Astrocyte (in vitro differentiated cells and primary cell): ENCODE measurements at regions not wholly inside any gene's neighbourhood (a gene's known extent, or its start where the extent isn't known, plus 50 kb on each side); places are given as distances from the start of the nearest gene placed in this dataset.

Source experiments
- DNase-seq: peaks from one replicate; pipeline ENCODE4 v3.0.0-alpha.2; 2010; ENCODE audit warnings: low read depth
- FAIRE-seq: peaks from 2 replicates; lab custom pipeline; 2011; peaks lifted over from hg19 to GRCh38; lab: Jason Lieb, UNC
- H2AFZ ChIP-seq: 2 replicates; pipeline ENCODE4 v1.6.0; 2012; ENCODE audit warnings: low read depth, low read length, inconsistent platforms
- H3K27ac ChIP-seq: 2 replicates; pipeline ENCODE4 v1.5.1; 2011; ENCODE audit warnings: low read depth, low read length, inconsistent platforms
- H3K27me3 ChIP-seq: 2 replicates; pipeline ENCODE4 v1.6.0; 2011; ENCODE audit warnings: low read length, inconsistent platforms; ENCODE audit not compliant: insufficient read depth
- H3K36me3 ChIP-seq: 2 replicates; pipeline ENCODE4 v1.5.1; 2011; ENCODE audit warnings: low read length, inconsistent platforms; ENCODE audit not compliant: insufficient read depth
- H3K4me1 ChIP-seq: 2 replicates; pipeline ENCODE4 v1.5.1; 2011; ENCODE audit warnings: low read length, inconsistent platforms; ENCODE audit not compliant: insufficient read depth
- H3K4me2 ChIP-seq: 2 replicates; pipeline ENCODE4 v1.6.0; 2012; ENCODE audit warnings: low read length, inconsistent platforms
- H3K4me3 ChIP-seq: 2 replicates; pipeline ENCODE4 v1.5.1; 2011; ENCODE audit warnings: low read depth, mild to moderate bottlenecking, low read length, inconsistent platforms; ENCODE audit not compliant: insufficient read depth
- H3K79me2 ChIP-seq: 2 replicates; pipeline ENCODE4 v1.6.0; 2012; ENCODE audit warnings: mild to moderate bottlenecking, low read length, inconsistent platforms; ENCODE audit not compliant: insufficient read depth
- H3K9ac ChIP-seq: 2 replicates; pipeline ENCODE4 v1.6.0; 2012; ENCODE audit warnings: mild to moderate bottlenecking, low read length, inconsistent platforms
- H3K9me3 ChIP-seq: 2 replicates; pipeline ENCODE4 v1.5.1; 2012; ENCODE audit warnings: low read depth, mild to moderate bottlenecking, low read length, inconsistent platforms; ENCODE audit not compliant: insufficient read depth
- H4K20me1 ChIP-seq: 2 replicates; pipeline ENCODE4 v1.6.0; 2012; ENCODE audit warnings: low read length, inconsistent platforms; ENCODE audit not compliant: insufficient read depth
- H3K27ac Mint-ChIP-seq: one replicate; pipeline ENCODE4 v1.8.0; 2021; ENCODE audit warnings: mild to moderate bottlenecking, mixed read lengths; ENCODE audit not compliant: unreplicated experiment
- H3K27me3 Mint-ChIP-seq: one replicate; pipeline ENCODE4 v1.8.0; 2021; ENCODE audit warnings: low read depth, mixed read lengths; ENCODE audit not compliant: unreplicated experiment
- H3K36me3 Mint-ChIP-seq: one replicate; pipeline ENCODE4 v1.8.0; 2021; ENCODE audit warnings: low read depth, mixed read lengths; ENCODE audit not compliant: unreplicated experiment
- H3K4me1 Mint-ChIP-seq: one replicate; pipeline ENCODE4 v1.8.0; 2021; ENCODE audit warnings: low read depth, mixed read lengths; ENCODE audit not compliant: unreplicated experiment
- H3K4me3 Mint-ChIP-seq: one replicate; pipeline ENCODE4 v1.8.0; 2021; ENCODE audit warnings: mild to moderate bottlenecking, moderate library complexity, mixed read lengths; ENCODE audit not compliant: unreplicated experiment
- H3K9me3 Mint-ChIP-seq: one replicate; pipeline ENCODE4 v1.8.0; 2021; ENCODE audit warnings: mild to moderate bottlenecking, mixed read lengths; ENCODE audit not compliant: unreplicated experiment
- CTCF ChIP-seq: IDR thresholded peaks from 2 replicates; pipeline ENCODE4 v1.5.1; 2011; ENCODE audit warnings: low read depth, mild to moderate bottlenecking, inconsistent platforms, low read length, moderate library complexity; ENCODE audit not compliant: insufficient read depth
- EZH2 ChIP-seq: IDR thresholded peaks from 2 replicates; pipeline ENCODE4 v1.6.1; 2012; ENCODE audit warnings: mild to moderate bottlenecking, low read length, inconsistent platforms; ENCODE audit not compliant: insufficient read depth

DNA sequence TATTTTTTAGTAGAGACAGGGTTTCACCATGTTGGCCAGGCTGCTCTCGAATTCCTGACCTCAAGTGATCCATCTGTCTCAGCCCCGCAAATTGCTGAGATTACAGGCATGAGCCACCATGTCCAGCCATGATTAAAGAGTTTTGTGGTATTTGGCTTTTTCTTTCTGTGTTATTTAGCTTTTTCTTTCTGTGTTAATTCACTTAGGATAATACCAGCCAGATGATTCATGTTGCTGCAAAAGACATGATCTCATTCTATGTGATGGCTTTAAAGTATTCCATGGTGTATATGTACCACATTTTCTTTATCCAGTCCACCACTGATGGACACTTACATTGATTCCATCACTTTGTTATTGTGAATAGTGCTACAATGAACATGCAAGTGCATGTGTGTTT, 1135.2 kb downstream of the AMY1C start:
- peaks cover 3% of the 10 kb centered on the region for H3K4me1 Mint-ChIP-seq
- Histone ChIP-seq H3K9ac (no peak overlapping the region), H3K9me3 (no peaks in the 10 kb centered on the region), H4K20me1 (no peaks in the 10 kb centered on the region), H3K36me3 (no peaks in the 10 kb centered on the region), H3K4me1 (no peaks in the 10 kb centered on the region), H3K4me2 (no peak overlapping the region), H3K4me3 (no peak overlapping the region), H3K79me2 (no peaks in the 10 kb centered on the region), H3K27me3 (no peaks in the 10 kb centered on the region), H2AFZ (no peak overlapping the region), H3K27ac (no peak overlapping the region)
- no peaks in the 10 kb centered on the region for H3K27me3 Mint-ChIP-seq
- DNase-seq (no peak), FAIRE-seq (no peak)
- TF ChIP-seq EZH2 (no peak), CTCF (no peak)
- H3K36me3 Mint-ChIP-seq: no peaks in the 10 kb centered on the region
- H3K27ac Mint-ChIP-seq: peak overlapping the region; percentile 94
- no peak overlapping the region for H3K4me3 Mint-ChIP-seq
- H3K9me3 Mint-ChIP-seq: peaks cover 1% of the 10 kb centered on the region

DNA sequence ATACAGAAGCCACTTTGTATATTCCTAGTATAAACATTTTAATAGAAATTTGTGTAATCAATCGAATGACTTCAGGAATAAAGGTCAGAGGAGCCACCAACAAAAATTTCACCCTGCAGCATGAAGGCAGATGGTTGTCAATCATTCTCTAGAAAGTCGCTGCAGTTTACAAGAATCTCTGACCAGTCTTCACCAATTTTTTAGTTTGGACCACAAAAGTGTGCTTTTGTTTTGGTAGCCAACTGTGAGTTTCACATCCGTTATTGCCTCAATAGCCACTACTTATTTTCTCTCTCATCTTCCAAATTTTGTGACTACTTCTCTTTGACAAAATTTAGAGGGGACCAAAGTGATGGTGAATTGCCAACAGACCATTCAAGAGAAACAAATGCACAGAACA, 1155.6 kb downstream of the AMY1C start:
- H3K4me2 ChIP-seq: no peak overlapping the region
- no peak for DNase-seq
- no peak overlapping the region for H2AFZ ChIP-seq
- H3K27me3 ChIP-seq: no peaks in the 10 kb centered on the region
- no peak overlapping the region for H3K27ac Mint-ChIP-seq
- H3K9me3 Mint-ChIP-seq: peaks cover 4% of the 10 kb centered on the region
- H3K79me2 ChIP-seq: no peaks in the 10 kb centered on the region
- no peak overlapping the region for H3K9ac ChIP-seq
- H3K27me3 Mint-ChIP-seq: no peaks in the 10 kb centered on the region
- H3K4me3 Mint-ChIP-seq: no peak overlapping the region
- no peak for FAIRE-seq
- no peaks in the 10 kb centered on the region for H4K20me1 ChIP-seq
- no peak overlapping the region for H3K4me3 ChIP-seq
- no peaks in the 10 kb centered on the region for H3K4me1 ChIP-seq
- no peaks in the 10 kb centered on the region for H3K36me3 ChIP-seq
- H3K4me1 Mint-ChIP-seq: no peaks in the 10 kb centered on the region
- no peak overlapping the region for H3K27ac ChIP-seq
- TF ChIP-seq EZH2 (no peak), CTCF (no peak)
- H3K36me3 Mint-ChIP-seq: peaks cover 2% of the 10 kb centered on the region
- no peaks in the 10 kb centered on the region for H3K9me3 ChIP-seq

DNA sequence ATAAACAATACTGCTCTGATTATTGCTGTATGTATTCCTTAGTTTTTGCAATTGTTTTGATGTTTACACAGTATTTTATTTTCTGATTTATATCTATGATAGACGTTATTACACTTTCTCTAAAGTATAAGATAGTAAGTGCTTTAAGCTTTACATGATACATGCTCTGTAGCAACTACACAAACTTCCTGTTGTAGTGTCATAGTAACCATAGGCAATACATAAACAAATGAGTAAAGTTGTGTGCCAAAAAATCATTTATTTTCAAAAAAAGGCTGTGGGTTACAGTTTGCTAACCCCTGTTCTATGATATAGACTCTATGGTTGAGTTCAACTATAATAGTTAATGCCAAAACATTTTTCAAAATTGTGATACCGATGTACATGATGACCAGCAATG, 1156.4 kb downstream of the AMY1C start:
- Histone ChIP-seq H3K4me1 (no peaks in the 10 kb centered on the region), H3K4me2 (no peak overlapping the region), H3K79me2 (no peaks in the 10 kb centered on the region), H2AFZ (no peak overlapping the region), H3K36me3 (no peaks in the 10 kb centered on the region), H3K9me3 (no peaks in the 10 kb centered on the region), H4K20me1 (no peaks in the 10 kb centered on the region), H3K27me3 (no peaks in the 10 kb centered on the region), H3K4me3 (no peak overlapping the region), H3K27ac (no peak overlapping the region), H3K9ac (no peak overlapping the region)
- Mint-ChIP-seq H3K36me3 (peaks cover 2% of the 10 kb centered on the region), H3K27ac (no peak overlapping the region), H3K27me3 (no peaks in the 10 kb centered on the region), H3K4me3 (no peak overlapping the region), H3K4me1 (no peaks in the 10 kb centered on the region), H3K9me3 (peaks cover 4% of the 10 kb centered on the region)
- TF ChIP-seq EZH2 (no peak), CTCF (no peak)
- DNase-seq (no peak), FAIRE-seq (no peak)
